GM10248 (cell line): ENCODE measurements at regions not wholly inside any gene's neighbourhood (a gene's known extent, or its start where the extent isn't known, plus 50 kb on each side); places are given as distances from the start of the nearest gene placed in this dataset.

Experiments used
- CTCF ChIA-PET: fragments of 300-600 bp; sonication (Branson Sonifier 250); formaldehyde crosslinking; extraction: SDS; loops from one replicate; lab custom pipeline; 2021; ENCODE audit warnings: antibody characterized with exemption; lab: Yijun Ruan, JAX
- POLR2A ChIA-PET: fragments of 350-650 bp; sonication (Branson Sonifier 250); formaldehyde crosslinking; extraction: SDS; loops from one replicate; lab custom pipeline; 2020; ENCODE audit warnings: antibody characterized with exemption; lab: Yijun Ruan, JAX
- DNase-seq: peaks from one replicate; pipeline ENCODE4 v3.0.0; 2012; ENCODE audit errors: extremely low spot score
- CTCF ChIP-seq: IDR thresholded peaks from 2 replicates; pipeline ENCODE4 v1.5.1; 2012; ENCODE audit warnings: mild to moderate bottlenecking, low read depth; ENCODE audit errors: extremely low read depth, missing control alignments, control extremely low read depth

GRCh38 chr13:37351211-37351610, 245.7 kb upstream of the CSNK1A1L start:
- ChIA-PET CTCF (no interaction called here), POLR2A (no interaction called here)
- no peak for TF ChIP-seq CTCF
- DNase-seq = no peak

GRCh38 chr13:37349916-37350315, 244.5 kb upstream of the CSNK1A1L start:
- ChIA-PET CTCF (no interaction called here), POLR2A (no interaction called here)
- TF ChIP-seq CTCF = no peak
- no peak for DNase-seq

GRCh38 chr13:37348916-37349643, 243.6 kb upstream of the CSNK1A1L start:
- no peak for DNase-seq
- ChIA-PET CTCF (no interaction called here), POLR2A (no interaction called here)

GRCh38 chr13:37345869-37346268, 240.4 kb upstream of the CSNK1A1L start:
- CTCF ChIA-PET = interaction anchor here (1.0 kb wide), 1 partner anchor 14 kb away, joined by 3 read pairs; no protein-coding TSS in a partner anchor
- TF ChIP-seq CTCF = no peak
- DNase-seq = no peak
- POLR2A ChIA-PET = no interaction called here

More at GRCh38 chr13:37348916-37349643, 243.6 kb upstream of the CSNK1A1L start:
- no peak for TF ChIP-seq CTCF

- POLR2A ChIA-PET = no interaction called here
- CTCF ChIA-PET = interaction anchor here (1.0 kb wide), 1 partner anchor 14 kb away, joined by 3 read pairs; no protein-coding TSS in a partner anchor
- no peak for DNase-seq
- no peak for TF ChIP-seq CTCF
Observed at GRCh38 chr13:37345391-37345790, 239.9 kb upstream of the CSNK1A1L start.

GRCh38 chr13:37344056-37344455, 238.6 kb upstream of the CSNK1A1L start:
- CTCF ChIA-PET = no interaction called here
- no peak for DNase-seq
- no peak for TF ChIP-seq CTCF
- POLR2A ChIA-PET = no interaction called here

GRCh38 chr13:37342205-37342604, 236.7 kb upstream of the CSNK1A1L start:
- no peak for TF ChIP-seq CTCF
- DNase-seq = no peak
- ChIA-PET CTCF (interaction anchor here (0.7 kb wide), 1 partner anchor 10 kb away, joined by 3 read pairs; no protein-coding TSS in a partner anchor), POLR2A (no interaction called here)
